ENCODE measurements at regions not wholly inside any gene's neighbourhood (a gene's known extent, or its start where the extent isn't known, plus 50 kb on each side); places are given as distances from the start of the nearest gene placed in this dataset.

GRCh38 chr7:31445686-31446355 is 68.1 kb upstream of the ITPRID1 start:
- H4K20me1 ChIP-seq (ENCODE audit: insufficient read depth), result no peaks in the 10 kb centered on the region
- no peak for DNase-seq
- CTCF ChIA-PET, result interaction anchor here (1.0 to 3.4 kb wide), 3 partner anchors 12 to 312 kb away, joined by 3 to 41 read pairs (median 33); no protein-coding TSS in a partner anchor
- no peak overlapping the region for H2AFZ ChIP-seq (ENCODE audit: low read depth)
- peaks cover 23% of the 10 kb centered on the region for H3K27me3 ChIP-seq (ENCODE audit: insufficient read depth)
- no peaks in the 10 kb centered on the region for H3K9me3 ChIP-seq
- H3K36me3 ChIP-seq (replicated peaks in 1 of 2; ENCODE audit: control insufficient read depth in 1 of 2, insufficient read depth in 2 of 2, low read length in 1 of 2), result no peaks in the 10 kb centered on the region
- H3K79me2 ChIP-seq (ENCODE audit: insufficient read depth), result no peaks in the 10 kb centered on the region
- no peaks in the 10 kb centered on the region for H3K9me2 ChIP-seq
- POLR2A ChIA-PET, result interaction anchor here (0.6 kb wide), 1 partner anchor 281 kb away, joined by 3 read pairs; no protein-coding TSS in a partner anchor
- H3K27ac ChIP-seq (ENCODE audit: low read depth in 2 of 2, low read length in 1 of 2), result no peak overlapping the region
- H3K4me3 ChIP-seq (ENCODE audit: low read depth in 2 of 2, low read length in 1 of 2), result no peak overlapping the region
- WGBS (ENCODE audit: low lambda C conversion rate), result 12% methylated on average over 7 of the region's 7 CpGs
- no peaks in the 10 kb centered on the region for H3K4me1 ChIP-seq (ENCODE audit: control insufficient read depth in 1 of 2, insufficient read depth in 2 of 2, low read depth in 1 of 2, low read length in 1 of 2)
- H3K4me2 ChIP-seq, result no peak overlapping the region
- H3K9ac ChIP-seq, result no peak overlapping the region
- TF ChIP-seq CTCF (IDR thresholded peaks at IDR 0.05) (no peak), NRF1 (IDR thresholded peaks at IDR 0.05; ENCODE audit: low read depth, low read length) (no peak), REST (IDR thresholded peaks at IDR 0.05; ENCODE audit: low read depth, low read length) (no peak), GABPA (IDR thresholded peaks at IDR 0.05; ENCODE audit: low read depth) (no peak), PBX3 (IDR thresholded peaks at IDR 0.05) (no peak), RAD21 (IDR thresholded peaks at IDR 0.05; ENCODE audit: low read length) (no peak)
- no peaks in the 10 kb centered on the region for H3F3A ChIP-seq (replicated peaks; ENCODE audit: insufficient read depth)

GRCh38 chr7:31448649-31449048 is 65.2 kb upstream of the ITPRID1 start:
- WGBS (ENCODE audit: low lambda C conversion rate), result 22% methylated on average over 1 of the region's 1 CpG
- POLR2A ChIA-PET, result no interaction called here
- CTCF ChIA-PET, result interaction anchor here (1.9 kb wide), 1 partner anchor 314 kb away, joined by 12 read pairs; no protein-coding TSS in a partner anchor
- TF ChIP-seq MEF2A (IDR thresholded peaks at IDR 0.05; ENCODE audit: borderline replicate concordance, low read depth) (no peak), USF2 (IDR thresholded peaks at IDR 0.05; ENCODE audit: borderline replicate concordance, low read depth, low read length) (no peak), RFX5 (IDR thresholded peaks at IDR 0.05; ENCODE audit: low read length) (no peak), GABPA (IDR thresholded peaks at IDR 0.05; ENCODE audit: low read depth) (no peak), JUND (IDR thresholded peaks at IDR 0.05) (no peak), RXRA (IDR thresholded peaks at IDR 0.05; ENCODE audit: borderline replicate concordance, low read depth) (no peak), MAX (IDR thresholded peaks at IDR 0.05; ENCODE audit: low read depth) (no peak), MXI1 (IDR thresholded peaks at IDR 0.05; ENCODE audit: low read depth, low read length) (no peak), REST (IDR thresholded peaks at IDR 0.05; ENCODE audit: low read depth, low read length) (no peak), RAD21 (IDR thresholded peaks at IDR 0.05; ENCODE audit: low read length) (no peak), RCOR1 (IDR thresholded peaks at IDR 0.05; ENCODE audit: low read length) (no peak)

More at GRCh38 chr7:31448649-31449048, 65.2 kb upstream of the ITPRID1 start:
- H3K9me3 ChIP-seq, result no peaks in the 10 kb centered on the region
- no peaks in the 10 kb centered on the region for H4K20me1 ChIP-seq (ENCODE audit: insufficient read depth)
- no peaks in the 10 kb centered on the region for H3K79me2 ChIP-seq (ENCODE audit: insufficient read depth)
- H3K4me1 ChIP-seq (ENCODE audit: control insufficient read depth in 1 of 2, insufficient read depth in 2 of 2, low read depth in 1 of 2, low read length in 1 of 2), result no peaks in the 10 kb centered on the region
- H2AFZ ChIP-seq (ENCODE audit: low read depth), result no peak overlapping the region
- no peaks in the 10 kb centered on the region for H3K9me2 ChIP-seq
- no peak overlapping the region for H3K9ac ChIP-seq
- H3K27me3 ChIP-seq (ENCODE audit: insufficient read depth), result peaks cover 8% of the 10 kb centered on the region; the same call in 1 of the 2 replicates
- no peaks in the 10 kb centered on the region for H3F3A ChIP-seq (replicated peaks; ENCODE audit: insufficient read depth)
- no peaks in the 10 kb centered on the region for H3K36me3 ChIP-seq (replicated peaks in 1 of 2; ENCODE audit: control insufficient read depth in 1 of 2, insufficient read depth in 2 of 2, low read length in 1 of 2)
- no peak overlapping the region for H3K4me3 ChIP-seq (ENCODE audit: low read depth in 2 of 2, low read length in 1 of 2)
- no peak overlapping the region for H3K4me2 ChIP-seq
- H3K27ac ChIP-seq (ENCODE audit: low read depth in 2 of 2, low read length in 1 of 2), result no peak overlapping the region
- DNase-seq, result no peak

All from SK-N-SH (cell line).